ENCODE measurements at regions not wholly inside any gene's neighbourhood (a gene's known extent, or its start where the extent isn't known, plus 50 kb on each side); places are given as distances from the start of the nearest gene placed in this dataset.

GRCh38 chr5:106610041-106610440 is 1060.7 kb downstream of the EFNA5 start:
- ATAC-seq (no peak), DNase-seq (no peak)
- Mint-ChIP-seq H3K27me3 (no peaks in the 10 kb centered on the region), H3K27ac (no peak overlapping the region), H3K4me3 (no peak overlapping the region), H3K4me1 (no peaks in the 10 kb centered on the region), H3K9me3 (peaks cover 0 to 8% (median 3%) of the 10 kb centered on the region in 9 donors), H3K36me3 (no peaks in the 10 kb centered on the region)
- POLR2A ChIA-PET, result no interaction called here

GRCh38 chr5:106601620-106602019 is 1069.1 kb downstream of the EFNA5 start:
- POLR2A ChIA-PET, result no interaction called here
- Mint-ChIP-seq H3K9me3 (peaks cover 0 to 12% (median 3%) of the 10 kb centered on the region in 9 donors), H3K27me3 (no peaks in the 10 kb centered on the region), H3K36me3 (no peaks in the 10 kb centered on the region), H3K4me3 (no peak overlapping the region), H3K4me1 (no peaks in the 10 kb centered on the region), H3K27ac (no peak overlapping the region)
- no peak for DNase-seq
- ATAC-seq, result no peak

DNA sequence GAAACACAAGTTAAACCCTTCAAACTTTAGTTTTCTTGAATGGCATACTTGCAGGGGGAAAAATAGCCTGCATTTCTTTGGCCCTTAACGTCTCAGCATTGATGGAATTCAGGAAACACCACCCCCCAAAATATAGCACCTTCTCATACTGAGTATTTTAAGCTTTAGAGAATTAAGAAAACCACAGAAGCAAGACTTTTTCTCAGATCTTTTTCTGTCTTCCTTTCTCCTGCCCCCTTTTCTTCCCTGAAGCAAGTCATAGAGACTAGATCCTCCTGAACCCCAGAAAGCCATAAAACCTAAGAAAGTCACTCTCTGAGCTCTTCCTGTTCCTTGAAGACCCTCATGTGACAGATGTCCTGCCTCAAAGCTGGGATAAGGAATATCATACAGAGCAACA is 1069.9 kb downstream of the EFNA5 start:
- Mint-ChIP-seq H3K4me3 (no peak overlapping the region), H3K27me3 (no peaks in the 10 kb centered on the region), H3K9me3 (peaks cover 0 to 15% (median 3%) of the 10 kb centered on the region in 9 donors), H3K4me1 (no peaks in the 10 kb centered on the region), H3K27ac (no peak overlapping the region), H3K36me3 (no peaks in the 10 kb centered on the region)
- POLR2A ChIA-PET, result no interaction called here
- ATAC-seq, result no peak
- DNase-seq, result no peak

GRCh38 chr5:106595864-106596263 is 1074.9 kb downstream of the EFNA5 start:
- Mint-ChIP-seq H3K27me3 (no peaks in the 10 kb centered on the region), H3K4me1 (no peaks in the 10 kb centered on the region), H3K4me3 (no peak overlapping the region), H3K36me3 (no peaks in the 10 kb centered on the region), H3K9me3 (peaks cover 1 to 17% (median 4%) of the 10 kb centered on the region in 9 donors), H3K27ac (no peak overlapping the region)
- POLR2A ChIA-PET, result no interaction called here
- no peak for ATAC-seq
- DNase-seq, result no peak

GRCh38 chr5:106584268-106584667 is 1086.5 kb downstream of the EFNA5 start:
- H3K27me3 Mint-ChIP-seq, result no peaks in the 10 kb centered on the region
- DNase-seq (no peak), ATAC-seq (no peak)
- no peak overlapping the region for H3K4me3 Mint-ChIP-seq
- no peaks in the 10 kb centered on the region for H3K4me1 Mint-ChIP-seq
- H3K9me3 Mint-ChIP-seq, result peaks cover 0 to 10% (median 3%) of the 10 kb centered on the region in 9 donors
- POLR2A ChIA-PET, result no interaction called here
- no peak overlapping the region for H3K27ac Mint-ChIP-seq
- H3K36me3 Mint-ChIP-seq, result no peaks in the 10 kb centered on the region

DNA sequence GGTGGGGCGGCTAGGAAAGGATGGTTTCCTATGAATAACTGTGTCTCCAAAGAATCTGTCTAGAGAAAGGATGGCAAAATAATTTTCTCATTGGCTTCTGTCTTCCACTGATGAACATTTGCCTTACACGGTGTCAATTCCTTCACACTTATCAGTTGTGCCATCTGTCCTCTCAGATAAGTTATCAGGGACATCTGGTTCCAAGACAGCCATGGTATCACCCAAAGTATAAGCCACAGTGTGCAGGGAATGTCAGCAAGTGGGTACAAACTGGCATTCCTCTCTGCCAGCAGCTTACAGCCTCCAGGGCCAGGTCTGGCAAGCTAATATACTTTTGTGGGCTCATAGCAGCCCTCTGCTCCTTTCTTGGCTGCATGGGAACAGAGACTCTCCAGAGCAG is 1092.0 kb downstream of the EFNA5 start:
- Mint-ChIP-seq H3K27me3 (no peaks in the 10 kb centered on the region), H3K4me1 (no peaks in the 10 kb centered on the region), H3K9me3 (peaks cover 0 to 10% (median 0%) of the 10 kb centered on the region in 9 donors), H3K27ac (no peak overlapping the region), H3K36me3 (no peaks in the 10 kb centered on the region), H3K4me3 (no peak overlapping the region)
- POLR2A ChIA-PET, result no interaction called here
- DNase-seq (no peak), ATAC-seq (no peak)

GRCh38 chr5:106574820-106575219 is 1095.9 kb downstream of the EFNA5 start:
- Mint-ChIP-seq H3K36me3 (no peaks in the 10 kb centered on the region), H3K27me3 (no peaks in the 10 kb centered on the region), H3K9me3 (peaks cover 0 to 10% (median 0%) of the 10 kb centered on the region in 9 donors), H3K27ac (no peak overlapping the region), H3K4me3 (no peak overlapping the region), H3K4me1 (no peaks in the 10 kb centered on the region)
- DNase-seq (no peak), ATAC-seq (no peak)
- POLR2A ChIA-PET, result no interaction called here

GRCh38 chr5:106566031-106566430 is 1104.7 kb downstream of the EFNA5 start:
- no peaks in the 10 kb centered on the region for H3K27me3 Mint-ChIP-seq
- H3K27ac Mint-ChIP-seq, result no peak overlapping the region
- DNase-seq (no peak), ATAC-seq (no peak)
- H3K36me3 Mint-ChIP-seq, result no peaks in the 10 kb centered on the region
- H3K9me3 Mint-ChIP-seq, result peaks cover 0 to 13% (median 6%) of the 10 kb centered on the region in 9 donors
- no peaks in the 10 kb centered on the region for H3K4me1 Mint-ChIP-seq
- no peak overlapping the region for H3K4me3 Mint-ChIP-seq
- POLR2A ChIA-PET, result no interaction called here

GRCh38 chr5:106545325-106545724 is 1125.4 kb downstream of the EFNA5 start:
- Mint-ChIP-seq H3K36me3 (peaks cover 0 to 5% (median 0%) of the 10 kb centered on the region in 3 donors), H3K27ac (no peak overlapping the region), H3K27me3 (no peaks in the 10 kb centered on the region), H3K9me3 (peaks cover 4 to 39% (median 15%) of the 10 kb centered on the region in 9 donors), H3K4me3 (no peak overlapping the region), H3K4me1 (no peaks in the 10 kb centered on the region)
- POLR2A ChIA-PET, result no interaction called here
- DNase-seq (no peak), ATAC-seq (no peak)

GRCh38 chr5:106543330-106543729 is 1127.4 kb downstream of the EFNA5 start:
- no peaks in the 10 kb centered on the region for H3K27me3 Mint-ChIP-seq
- no peaks in the 10 kb centered on the region for H3K4me1 Mint-ChIP-seq
- DNase-seq, result no peak
- POLR2A ChIA-PET, result no interaction called here
- peaks cover 0 to 5% (median 0%) of the 10 kb centered on the region in 3 donors for H3K36me3 Mint-ChIP-seq
- no peak overlapping the region for H3K4me3 Mint-ChIP-seq
- H3K27ac Mint-ChIP-seq, result no peak overlapping the region
- H3K9me3 Mint-ChIP-seq, result peaks cover 6 to 46% (median 20%) of the 10 kb centered on the region in 9 donors
- ATAC-seq, result no peak

- no peaks in the 10 kb centered on the region for H3K27me3 Mint-ChIP-seq
- no peaks in the 10 kb centered on the region for H3K36me3 Mint-ChIP-seq
- H3K4me3 Mint-ChIP-seq, result no peak overlapping the region
- no peaks in the 10 kb centered on the region for H3K4me1 Mint-ChIP-seq
- ATAC-seq (no peak), DNase-seq (no peak)
- no peak overlapping the region for H3K27ac Mint-ChIP-seq
- POLR2A ChIA-PET, result no interaction called here
- H3K9me3 Mint-ChIP-seq, result peaks cover 0 to 43% (median 4%) of the 10 kb centered on the region in 9 donors
These were observed 1140.6 kb downstream of the EFNA5 start for GRCh38 chr5:106530150-106530549.

DNA sequence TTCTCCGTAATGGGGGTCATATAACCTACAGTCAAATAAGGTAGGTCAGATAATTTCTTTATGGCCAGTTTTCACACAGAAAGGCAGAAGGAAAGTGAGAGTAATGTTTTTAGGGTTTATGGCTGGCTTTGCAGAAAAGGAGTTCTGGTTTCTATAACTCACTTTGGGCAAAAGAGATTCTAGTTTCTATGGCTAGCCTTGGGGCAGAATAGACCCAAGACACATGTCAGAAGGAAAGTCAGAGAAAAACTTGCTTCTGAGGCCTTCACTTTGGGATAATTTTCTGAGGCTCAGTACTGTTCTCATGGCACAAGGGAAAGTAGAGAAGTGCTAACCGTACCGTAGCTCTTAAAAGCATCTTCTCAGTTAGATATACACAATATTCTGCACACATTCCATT is 1145.3 kb downstream of the EFNA5 start:
- no peak overlapping the region for H3K27ac Mint-ChIP-seq
- no peaks in the 10 kb centered on the region for H3K4me1 Mint-ChIP-seq
- no peaks in the 10 kb centered on the region for H3K27me3 Mint-ChIP-seq
- POLR2A ChIA-PET, result no interaction called here
- no peak overlapping the region for H3K4me3 Mint-ChIP-seq
- H3K9me3 Mint-ChIP-seq, result peaks cover 0 to 35% (median 3%) of the 10 kb centered on the region in 9 donors
- no peak for ATAC-seq
- H3K36me3 Mint-ChIP-seq, result no peaks in the 10 kb centered on the region
- DNase-seq, result no peak

GRCh38 chr5:106523852-106524251 is 1146.9 kb downstream of the EFNA5 start:
- no peak overlapping the region for H3K27ac Mint-ChIP-seq
- no peak for ATAC-seq
- no peaks in the 10 kb centered on the region for H3K4me1 Mint-ChIP-seq
- H3K9me3 Mint-ChIP-seq, result peaks cover 0 to 35% (median 0%) of the 10 kb centered on the region in 9 donors
- POLR2A ChIA-PET, result no interaction called here
- no peak overlapping the region for H3K4me3 Mint-ChIP-seq
- no peaks in the 10 kb centered on the region for H3K27me3 Mint-ChIP-seq
- H3K36me3 Mint-ChIP-seq, result no peaks in the 10 kb centered on the region
- no peak for DNase-seq

GRCh38 chr5:106522296-106522695 is 1148.4 kb downstream of the EFNA5 start:
- POLR2A ChIA-PET, result no interaction called here
- DNase-seq (no peak), ATAC-seq (no peak)
- Mint-ChIP-seq H3K27ac (no peak overlapping the region), H3K4me3 (no peak overlapping the region), H3K4me1 (no peaks in the 10 kb centered on the region), H3K9me3 (peaks cover 0 to 24% (median 0%) of the 10 kb centered on the region in 9 donors), H3K27me3 (no peaks in the 10 kb centered on the region), H3K36me3 (no peaks in the 10 kb centered on the region)

All from naive thymus-derived CD8-positive, alpha-beta T cell (primary cell).